Astrocyte of the cerebellum (primary cell): ENCODE measurements at regions not wholly inside any gene's neighbourhood (a gene's known extent, or its start where the extent isn't known, plus 50 kb on each side); places are given as distances from the start of the nearest gene placed in this dataset.

Experiments
- DNase-seq: peaks from one replicate; pipeline ENCODE4 v3.0.0-alpha.2; 2011; ENCODE audit warnings: low read depth
- H3K4me3 ChIP-seq: 2 replicates; pipeline ENCODE4 v1.5.1; 2011; ENCODE audit warnings: mild to moderate bottlenecking, low read depth, low read length, moderate library complexity
- CTCF ChIP-seq: IDR thresholded peaks from 2 replicates; pipeline ENCODE4 v1.5.1; 2012; ENCODE audit warnings: low read length, low read depth, moderate library complexity, mild to moderate bottlenecking; ENCODE audit errors: missing control alignments
- in situ Hi-C: cut with HindIII; loops from 2 replicates; pipeline ENCODE4 v1.10.0; 2017; ENCODE audit warnings: low sequenced_read_pairs

- in situ Hi-C loops, result no loop called here
- H3K4me3 ChIP-seq, result no peak overlapping the region
- no peak for TF ChIP-seq CTCF
- DNase-seq, result no peak
Observed at GRCh38 chr18:54086046-54086802, 138.2 kb downstream of the MBD2 start.

GRCh38 chr18:54080858-54081257, 143.6 kb downstream of the MBD2 start:
- TF ChIP-seq CTCF, result no peak
- in situ Hi-C loops, result no loop called here
- no peak for DNase-seq

GRCh38 chr18:54076166-54076565, 148.3 kb downstream of the MBD2 start:
- DNase-seq, result no peak
- H3K4me3 ChIP-seq, result no peak overlapping the region
- TF ChIP-seq CTCF, result no peak
- in situ Hi-C loops, result no loop called here

More at GRCh38 chr18:54080858-54081257, 143.6 kb downstream of the MBD2 start:
- H3K4me3 ChIP-seq, result no peak overlapping the region

- no peak for TF ChIP-seq CTCF
- H3K4me3 ChIP-seq, result no peak overlapping the region
- in situ Hi-C loops, result no loop called here
- no peak for DNase-seq
Observed at GRCh38 chr18:54075689-54076088, 148.8 kb downstream of the MBD2 start.

GRCh38 chr18:54069729-54070128, 154.7 kb downstream of the MBD2 start:
- H3K4me3 ChIP-seq, result no peak overlapping the region
- no peak for TF ChIP-seq CTCF
- in situ Hi-C loops, result no loop called here
- no peak for DNase-seq

- DNase-seq, result no peak
- no peak for TF ChIP-seq CTCF
- no peak overlapping the region for H3K4me3 ChIP-seq
- in situ Hi-C loops, result no loop called here
Observed at GRCh38 chr18:54060343-54061005, 164.0 kb downstream of the MBD2 start.
